MM.1S (cell line): ENCODE measurements at regions not wholly inside any gene's neighbourhood (a gene's known extent, or its start where the extent isn't known, plus 50 kb on each side); places are given as distances from the start of the nearest gene placed in this dataset.
A peak's percentile ranks its signal among the peaks of the same experiment; 100 is the strongest.

Source experiments
- DNase-seq: peaks from one replicate; pipeline ENCODE4 v3.0.0-alpha.2; 2015
- H2AFZ ChIP-seq: fragments of 300-600 bp; sonication (generic); 2 replicates; pipeline ENCODE4 v1.6.0; 2016; ENCODE audit warnings: antibody characterized with exemption, low read length
- H3F3A ChIP-seq: fragments of 300-600 bp; sonication (generic); 2 replicates; pipeline ENCODE4 v1.6.1; 2016; ENCODE audit warnings: mild to moderate bottlenecking, antibody characterized with exemption, low read length, moderate library complexity, mixed read lengths; ENCODE audit not compliant: insufficient read depth
- H3K27ac ChIP-seq: fragments of 300-600 bp; sonication (generic); 2 replicates; pipeline ENCODE4 v1.5.1; 2016; ENCODE audit warnings: mild to moderate bottlenecking, low read length
- H3K27me3 ChIP-seq: fragments of 300-600 bp; sonication (generic); replicated peaks from 2 replicates; pipeline ENCODE4 v1.6.0; 2016; ENCODE audit warnings: low read length; ENCODE audit not compliant: insufficient read depth
- H3K36me3 ChIP-seq: fragments of 300-600 bp; sonication (generic); replicated peaks from 2 replicates; pipeline ENCODE4 v1.6.1; 2016; ENCODE audit warnings: mild to moderate bottlenecking, low read length, mixed read lengths; ENCODE audit not compliant: insufficient read depth
- H3K4me1 ChIP-seq: fragments of 300-600 bp; sonication (generic); 2 replicates; pipeline ENCODE4 v1.6.1; 2016; ENCODE audit warnings: low read length, mixed read lengths
- H3K4me2 ChIP-seq: fragments of 300-600 bp; sonication (generic); 2 replicates; pipeline ENCODE4 v1.6.0; 2016; ENCODE audit warnings: low read depth, low read length
- H3K4me3 ChIP-seq: fragments of 300-600 bp; sonication (generic); 2 replicates; pipeline ENCODE4 v1.5.1; 2016; ENCODE audit warnings: low read length, mixed read lengths
- H3K79me2 ChIP-seq: fragments of 300-600 bp; sonication (generic); 2 replicates; pipeline ENCODE4 v1.6.1; 2016; ENCODE audit warnings: mixed run types, low read length, mixed read lengths
- H3K9ac ChIP-seq: fragments of 300-600 bp; sonication (generic); 2 replicates; pipeline ENCODE4 v1.6.1; 2016; ENCODE audit warnings: low read length, mixed read lengths
- H3K9me2 ChIP-seq: fragments of 300-600 bp; sonication (generic); replicated peaks from 2 replicates; pipeline ENCODE4 v1.6.1; 2016; ENCODE audit warnings: mild to moderate bottlenecking, low read length, mixed read lengths; ENCODE audit not compliant: insufficient read depth
- H3K9me3 ChIP-seq: fragments of 300-600 bp; sonication (generic); replicated peaks from 2 replicates; pipeline ENCODE4 v1.6.1; 2016; ENCODE audit warnings: mild to moderate bottlenecking, low read length, mixed read lengths; ENCODE audit not compliant: insufficient read depth
- H4K20me1 ChIP-seq: fragments of 300-600 bp; sonication (generic); 2 replicates; pipeline ENCODE4 v1.6.1; 2016; ENCODE audit warnings: mild to moderate bottlenecking, low read length, moderate library complexity, mixed read lengths; ENCODE audit not compliant: insufficient read depth
- CTCF ChIP-seq: fragments of 300-600 bp; sonication (generic); IDR thresholded peaks from 2 replicates; pipeline ENCODE4 v1.5.1; 2016; ENCODE audit warnings: antibody characterized with exemption, low read length, mixed read lengths
- EZH2 ChIP-seq: fragments of 300-600 bp; sonication (generic); optimal IDR thresholded peaks from 2 replicates; pipeline ENCODE3; 2017; ENCODE audit warnings: low read depth, mild to moderate bottlenecking, antibody characterized with exemption, low read length, mixed read lengths
- EZH2phosphoT487 ChIP-seq: fragments of 300-600 bp; sonication (generic); IDR thresholded peaks from 2 replicates; pipeline ENCODE4 v1.6.1; 2018; ENCODE audit warnings: antibody characterized with exemption, low read length

- peaks cover 18% of the 10 kb centered on the region for H3F3A ChIP-seq
- DNase-seq, result no peak
- no peaks in the 10 kb centered on the region for H3K79me2 ChIP-seq
- H3K27me3 ChIP-seq, result no peaks in the 10 kb centered on the region
- H3K9ac ChIP-seq, result no peak overlapping the region
- no peak overlapping the region for H3K4me2 ChIP-seq
- H3K4me3 ChIP-seq, result no peak overlapping the region
- no peaks in the 10 kb centered on the region for H3K36me3 ChIP-seq
- peaks cover 4% of the 10 kb centered on the region; the same call in 1 of the 2 replicates for H3K4me1 ChIP-seq
- no peak overlapping the region for H3K27ac ChIP-seq
- no peaks in the 10 kb centered on the region for H3K9me2 ChIP-seq
- H3K9me3 ChIP-seq, result no peaks in the 10 kb centered on the region
- no peaks in the 10 kb centered on the region for H4K20me1 ChIP-seq
- H2AFZ ChIP-seq, result no peak overlapping the region
- no peak for TF ChIP-seq EZH2phosphoT487
- TF ChIP-seq CTCF, result no peak
- no peak for TF ChIP-seq EZH2
These were observed 102.2 kb downstream of the INSIG2 start for GRCh38 chr2:118190474-118190873.

- H3K9ac ChIP-seq, result peak overlapping the region; percentile 81; the same call in 1 of the 2 replicates
These were observed 98.6 kb downstream of the INSIG2 start for GRCh38 chr2:118186858-118187254.

GRCh38 chr2:118186110-118186857 lies 98.0 kb downstream of the INSIG2 start:
- Histone ChIP-seq H3K9me2 (no peaks in the 10 kb centered on the region), H4K20me1 (no peaks in the 10 kb centered on the region), H3K27me3 (no peaks in the 10 kb centered on the region), H3K79me2 (no peaks in the 10 kb centered on the region), H3K27ac (peak overlapping the region; percentile 73), H3K4me2 (peak overlapping the region; percentile 98), H3K4me1 (peaks cover 4% of the 10 kb centered on the region; the same call in 1 of the 2 replicates), H3K9me3 (no peaks in the 10 kb centered on the region), H2AFZ (peak overlapping the region; percentile 99), H3K9ac (peak overlapping the region; percentile 81), H3K36me3 (no peaks in the 10 kb centered on the region), H3K4me3 (peak overlapping the region; percentile 69), H3F3A (peaks cover 18% of the 10 kb centered on the region)
- DNase-seq, result peak; percentile 91
- no peak for TF ChIP-seq CTCF
- TF ChIP-seq EZH2, result no peak
- TF ChIP-seq EZH2phosphoT487, result no peak

More at GRCh38 chr2:118186858-118187254, 98.6 kb downstream of the INSIG2 start:
- Histone ChIP-seq H2AFZ (peak overlapping the region; percentile 99), H3K4me1 (peaks cover 4% of the 10 kb centered on the region; the same call in 1 of the 2 replicates), H3K9me2 (no peaks in the 10 kb centered on the region), H3F3A (peaks cover 18% of the 10 kb centered on the region), H3K79me2 (no peaks in the 10 kb centered on the region), H4K20me1 (no peaks in the 10 kb centered on the region), H3K4me3 (no peak overlapping the region; the same call in 1 of the 2 replicates), H3K36me3 (no peaks in the 10 kb centered on the region), H3K9me3 (no peaks in the 10 kb centered on the region), H3K27ac (peak overlapping the region; percentile 73; the same call in 1 of the 2 replicates), H3K4me2 (peak overlapping the region; percentile 98; the same call in 1 of the 2 replicates), H3K27me3 (no peaks in the 10 kb centered on the region)
- DNase-seq, result no peak
- no peak for TF ChIP-seq EZH2phosphoT487
- no peak for TF ChIP-seq EZH2
- no peak for TF ChIP-seq CTCF
